Natural killer cell (primary cell): ENCODE measurements at regions not wholly inside any gene's neighbourhood (a gene's known extent, or its start where the extent isn't known, plus 50 kb on each side); places are given as distances from the start of the nearest gene placed in this dataset.

ENCODE experiments used
- ATAC-seq, 3 donors: fragments of 150-1000 bp in 2 of 3; fragments of 200-7000 bp in 1 of 3; cut with Tn5 transposase; 1 replicate in 1 of 3; 2 replicates in 2 of 3; pipeline ENCODE4 v1.10.0; 2021; ENCODE audit warnings: mild to moderate bottlenecking in 2 of 3, moderate library complexity in 2 of 3
- DNase-seq, 2 donors: peaks; one replicate each; pipeline versions ENCODE4 v3.0.0 to v3.0.0-alpha.2; 2013 to 2021; ENCODE audit warnings: mixed read lengths in 1 of 2
- H3K27ac ChIP-seq: one replicate; pipeline ENCODE4 v1.5.1; 2013; ENCODE audit warnings: mild to moderate bottlenecking, low read length
- H3K27me3 ChIP-seq: one replicate; pipeline ENCODE4 v1.6.1; 2013; ENCODE audit warnings: low read length; ENCODE audit not compliant: control insufficient read depth, insufficient read depth
- H3K36me3 ChIP-seq: one replicate; pipeline ENCODE4 v1.6.1; 2013; ENCODE audit warnings: low read length; ENCODE audit not compliant: control insufficient read depth, insufficient read depth
- H3K4me1 ChIP-seq: one replicate; pipeline ENCODE4 v1.6.1; 2013; ENCODE audit warnings: low read length; ENCODE audit not compliant: control insufficient read depth, insufficient read depth
- H3K4me3 ChIP-seq: one replicate; pipeline ENCODE4 v1.5.1; 2013; ENCODE audit warnings: low read length
- H3K9me3 ChIP-seq: one replicate; pipeline ENCODE4 v1.6.1; 2013; ENCODE audit warnings: low read length; ENCODE audit not compliant: control insufficient read depth, insufficient read depth
- H3K27ac Mint-ChIP-seq, 2 donors: one replicate each; pipeline ENCODE4 v1.8.0; 2022; ENCODE audit warnings: mild to moderate bottlenecking in 2 of 2, mixed read lengths in 2 of 2, moderate library complexity in 1 of 2
- H3K27me3 Mint-ChIP-seq, 2 donors: one replicate each; pipeline ENCODE4 v1.8.0; 2022; ENCODE audit warnings: low read depth in 2 of 2, mixed read lengths in 2 of 2
- H3K36me3 Mint-ChIP-seq: one replicate; pipeline ENCODE4 v1.8.0; 2022; ENCODE audit warnings: mixed read lengths
- H3K4me1 Mint-ChIP-seq, 2 donors: one replicate each; pipeline ENCODE4 v1.8.0; 2022; ENCODE audit warnings: mixed read lengths in 2 of 2
- H3K4me3 Mint-ChIP-seq: one replicate; pipeline ENCODE4 v1.8.0; 2022; ENCODE audit warnings: mild to moderate bottlenecking, moderate library complexity, mixed read lengths
- H3K9me3 Mint-ChIP-seq, 2 donors: one replicate each; pipeline ENCODE4 v1.8.0; 2022; ENCODE audit warnings: mixed read lengths in 2 of 2
- CTCF ChIP-seq: fragments of 200-600 bp; IDR thresholded peaks from one replicate; pipeline ENCODE4 v1.8.0; 2022; ENCODE audit warnings: antibody characterized with exemption
- WGBS: methylation state at CpG from one replicate; pipeline ENCODE4 v1.1.7; 2013; ENCODE audit warnings: missing lambda C conversion rate; ENCODE audit not compliant: insufficient coverage; 5-methylcytosine and 5-hydroxymethylcytosine counted together
- intact Hi-C: fragments of 100-400 bp; cut with micrococcal nuclease; formaldehyde crosslinking; loops from one replicate; pipeline ENCODE4 v1.14.2; 2022

- H3K36me3 ChIP-seq, result no peaks in the 10 kb centered on the region
- DNase-seq (no peak), ATAC-seq (no peak)
- Mint-ChIP-seq H3K4me3 (no peak overlapping the region), H3K9me3 (no peaks in the 10 kb centered on the region), H3K27me3 (no peaks in the 10 kb centered on the region), H3K4me1 (no peaks in the 10 kb centered on the region), H3K27ac (no peak overlapping the region), H3K36me3 (no peaks in the 10 kb centered on the region)
- intact Hi-C loops, result no loop called here
- H3K9me3 ChIP-seq, result no peaks in the 10 kb centered on the region
- H3K4me1 ChIP-seq, result no peaks in the 10 kb centered on the region
- H3K27me3 ChIP-seq, result no peaks in the 10 kb centered on the region
- TF ChIP-seq CTCF, result no peak
- H3K27ac ChIP-seq, result no peak overlapping the region
- 94% methylated on average over 2 of the region's 2 CpGs for WGBS
- no peak overlapping the region for H3K4me3 ChIP-seq
These were observed 456.7 kb downstream of the ZNF608 start for GRCh38 chr5:124289641-124290311.

- H3K27ac Mint-ChIP-seq, result no peak overlapping the region
These were observed 457.3 kb downstream of the ZNF608 start for GRCh38 chr5:124289130-124289529.

GRCh38 chr5:124287813-124288212 lies 458.6 kb downstream of the ZNF608 start:
- Mint-ChIP-seq H3K36me3 (no peaks in the 10 kb centered on the region), H3K4me3 (no peak overlapping the region), H3K27me3 (no peaks in the 10 kb centered on the region), H3K4me1 (no peaks in the 10 kb centered on the region), H3K27ac (no peak overlapping the region), H3K9me3 (peaks cover 0 to 2% of the 10 kb centered on the region in 2 donors)
- H3K9me3 ChIP-seq, result no peaks in the 10 kb centered on the region
- H3K4me1 ChIP-seq, result no peaks in the 10 kb centered on the region
- ATAC-seq, result no peak
- WGBS, result 81% methylated on average over 3 of the region's 3 CpGs
- H3K36me3 ChIP-seq, result no peaks in the 10 kb centered on the region
- intact Hi-C loops, result no loop called here
- H3K4me3 ChIP-seq, result no peak overlapping the region
- no peak for TF ChIP-seq CTCF
- DNase-seq, result no peak
- H3K27me3 ChIP-seq, result no peaks in the 10 kb centered on the region
- H3K27ac ChIP-seq, result no peak overlapping the region

More at GRCh38 chr5:124289130-124289529, 457.3 kb downstream of the ZNF608 start:
- no peak for TF ChIP-seq CTCF
- no peak overlapping the region for H3K4me3 Mint-ChIP-seq
- Histone ChIP-seq H3K27me3 (no peaks in the 10 kb centered on the region), H3K27ac (no peak overlapping the region), H3K36me3 (no peaks in the 10 kb centered on the region), H3K9me3 (no peaks in the 10 kb centered on the region), H3K4me1 (no peaks in the 10 kb centered on the region), H3K4me3 (no peak overlapping the region)
- H3K9me3 Mint-ChIP-seq, result no peaks in the 10 kb centered on the region
- no peaks in the 10 kb centered on the region for H3K27me3 Mint-ChIP-seq
- H3K4me1 Mint-ChIP-seq, result no peaks in the 10 kb centered on the region
- H3K36me3 Mint-ChIP-seq, result no peaks in the 10 kb centered on the region
- DNase-seq (no peak), ATAC-seq (no peak)
- WGBS, result 76% methylated on average over 4 of the region's 4 CpGs
- intact Hi-C loops, result no loop called here

GRCh38 chr5:124285733-124286132 lies 460.7 kb downstream of the ZNF608 start:
- 93% methylated on average over 1 of the region's 1 CpG for WGBS
- TF ChIP-seq CTCF, result no peak
- Mint-ChIP-seq H3K27me3 (no peaks in the 10 kb centered on the region), H3K36me3 (no peaks in the 10 kb centered on the region), H3K4me3 (no peak overlapping the region), H3K27ac (no peak overlapping the region), H3K4me1 (no peaks in the 10 kb centered on the region), H3K9me3 (peaks cover 0 to 2% of the 10 kb centered on the region in 2 donors)
- no peak for DNase-seq
- Histone ChIP-seq H3K4me1 (no peaks in the 10 kb centered on the region), H3K27ac (no peak overlapping the region), H3K4me3 (no peak overlapping the region), H3K9me3 (no peaks in the 10 kb centered on the region), H3K36me3 (no peaks in the 10 kb centered on the region), H3K27me3 (no peaks in the 10 kb centered on the region)
- no peak for ATAC-seq
- intact Hi-C loops, result no loop called here
